ENCODE measurements at regions not wholly inside any gene's neighbourhood (a gene's known extent, or its start where the extent isn't known, plus 50 kb on each side); places are given as distances from the start of the nearest gene placed in this dataset.

GRCh38 chr20:5691918-5692618, 58.1 kb upstream of the SHLD1 start:
- Histone ChIP-seq H3K27ac (ENCODE audit: extremely low read depth, low read depth, low read length) (no peak overlapping the region), H3K9me1 (ENCODE audit: control insufficient read depth, insufficient read depth, low read length) (no peaks in the 10 kb centered on the region), H3K4me2 (ENCODE audit: insufficient read depth, low read length) (no peak overlapping the region), H3K9ac (ENCODE audit: insufficient read depth in 1 of 2, low read depth in 2 of 2, low read length in 2 of 2) (no peak overlapping the region), H3K4me1 (replicated peaks in 1 of 2; ENCODE audit: control insufficient read depth in 2 of 2, insufficient read depth in 2 of 2, low read length in 2 of 2) (peaks cover 6 to 7% of the 10 kb centered on the region in 2 experiments; a peak in 3 of 5 replicates), H3K4me3 (no peak overlapping the region), H3K79me2 (ENCODE audit: control insufficient read depth, insufficient read depth, low read length) (no peaks in the 10 kb centered on the region), H2AFZ (ENCODE audit: low read depth, low read length) (no peak overlapping the region), H3K9me3 (replicated peaks; ENCODE audit: control insufficient read depth, insufficient read depth, low read depth, low read length) (no peaks in the 10 kb centered on the region), H3K27me3 (ENCODE audit: control insufficient read depth in 2 of 2, insufficient read depth in 2 of 2, low read length in 2 of 2) (no peaks in the 10 kb centered on the region), H3K36me3 (ENCODE audit: control insufficient read depth, insufficient read depth, low read length) (no peaks in the 10 kb centered on the region), H4K20me1 (replicated peaks; ENCODE audit: control insufficient read depth, insufficient read depth, low read length) (no peaks in the 10 kb centered on the region)
- no peak for TF ChIP-seq RB1 (IDR thresholded peaks at IDR 0.05; ENCODE audit: low read depth)
- ATAC-seq (no peak), FAIRE-seq (no peak), DNase-seq (ENCODE audit: extremely low read depth in 1 of 4, low spot score in 3 of 4) (no peak)
- 72% methylated on average over 7 of the region's 9 CpGs for WGBS (ENCODE audit: insufficient coverage, low coverage, missing lambda C conversion rate)
- in situ Hi-C loops (cut with MboI) (no loop called here), intact Hi-C loops (cut with micrococcal nuclease) (no loop called here)
- CTCF ChIA-PET (ENCODE audit: low intra/inter-chr PET ratio): no interaction called here
- POLR2A ChIA-PET: interaction anchor here (0.7 kb wide), 1 partner anchor 10 kb away, joined by 5 read pairs; no protein-coding TSS in a partner anchor
- BruUV-seq (replicated peaks): no TSS peak

DNA sequence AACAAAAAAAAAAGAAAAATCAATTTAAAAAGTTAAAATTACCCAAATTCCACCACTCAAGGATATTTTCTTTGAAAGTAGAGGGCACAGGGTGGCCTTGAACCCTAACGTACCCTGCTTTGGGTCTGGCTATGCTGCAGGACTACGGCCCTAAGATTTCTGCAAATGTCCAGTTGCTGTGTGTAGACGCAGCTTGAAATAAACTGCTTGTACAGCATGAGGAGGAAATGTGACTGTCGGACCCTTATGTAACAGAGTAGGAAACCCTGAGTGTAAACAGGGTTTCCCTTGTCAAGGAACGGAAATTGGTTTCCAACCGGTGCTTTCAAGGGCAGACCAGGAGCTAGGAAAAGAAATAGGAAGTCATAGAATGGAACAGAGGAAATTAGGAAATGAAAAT, 60.7 kb upstream of the SHLD1 start:
- Histone ChIP-seq H3K27me3 (ENCODE audit: control insufficient read depth in 2 of 2, insufficient read depth in 2 of 2, low read length in 2 of 2) (no peaks in the 10 kb centered on the region), H3K9ac (ENCODE audit: insufficient read depth in 1 of 2, low read depth in 2 of 2, low read length in 2 of 2) (no peak overlapping the region), H3K4me1 (replicated peaks in 1 of 2; ENCODE audit: control insufficient read depth in 2 of 2, insufficient read depth in 2 of 2, low read length in 2 of 2) (peaks cover 6 to 7% of the 10 kb centered on the region in 2 experiments; a peak in 3 of 5 replicates), H3K27ac (ENCODE audit: extremely low read depth, low read depth, low read length) (no peak overlapping the region), H3K79me2 (ENCODE audit: control insufficient read depth, insufficient read depth, low read length) (no peaks in the 10 kb centered on the region), H3K4me3 (no peak overlapping the region), H4K20me1 (replicated peaks; ENCODE audit: control insufficient read depth, insufficient read depth, low read length) (no peaks in the 10 kb centered on the region), H2AFZ (ENCODE audit: low read depth, low read length) (no peak overlapping the region), H3K9me3 (replicated peaks; ENCODE audit: control insufficient read depth, insufficient read depth, low read depth, low read length) (no peaks in the 10 kb centered on the region), H3K4me2 (ENCODE audit: insufficient read depth, low read length) (no peak overlapping the region), H3K9me1 (ENCODE audit: control insufficient read depth, insufficient read depth, low read length) (no peaks in the 10 kb centered on the region), H3K36me3 (ENCODE audit: control insufficient read depth, insufficient read depth, low read length) (no peaks in the 10 kb centered on the region)
- DNase-seq (ENCODE audit: extremely low read depth in 1 of 4, low spot score in 3 of 4) (no peak), FAIRE-seq (peak; percentile 11), ATAC-seq (no peak)
- ChIA-PET CTCF (ENCODE audit: low intra/inter-chr PET ratio) (no interaction called here), POLR2A (interaction anchor here (1.2 kb wide), 1 partner anchor 14 kb away, joined by 4 read pairs; no protein-coding TSS in a partner anchor)
- BruUV-seq (replicated peaks): no TSS peak
- intact Hi-C loops (cut with micrococcal nuclease): no loop called here
- in situ Hi-C loops (cut with MboI): no loop called here
- TF ChIP-seq DEAF1 (CRISPR knock-in tag; IDR thresholded peaks at IDR 0.05): no peak
- TF ChIP-seq CHD2 (IDR thresholded peaks at IDR 0.05; ENCODE audit: low read depth, low read length): no peak
- no peak for TF ChIP-seq TEAD1 (CRISPR knock-in tag; IDR thresholded peaks at IDR 0.05)
- TF ChIP-seq HDAC3 (IDR thresholded peaks at IDR 0.05; ENCODE audit: borderline replicate concordance, partially characterized antibody): no peak
- WGBS (ENCODE audit: insufficient coverage, low coverage, missing lambda C conversion rate): 73% methylated on average over 5 of the region's 6 CpGs

All from K562 (cell line).